ENCODE measurements at regions not wholly inside any gene's neighbourhood (a gene's known extent, or its start where the extent isn't known, plus 50 kb on each side); places are given as distances from the start of the nearest gene placed in this dataset.

- TF ChIP-seq CTCF (IDR thresholded peaks at IDR 0.05; ENCODE audit: insufficient read depth, low read length) (no peak), POLR2AphosphoS5 (IDR thresholded peaks at IDR 0.05; ENCODE audit: low read depth) (no peak), REST (IDR thresholded peaks at IDR 0.05; ENCODE audit: insufficient replicate concordance, low read depth) (no peak), GABPA (IDR thresholded peaks at IDR 0.05; ENCODE audit: low read depth) (no peak)
Measured at GRCh38 chr6:49327005-49327404, 136.0 kb downstream of the MMUT start.
